Ammon's horn (tissue), 1 donor: ENCODE measurements at regions not wholly inside any gene's neighbourhood (a gene's known extent, or its start where the extent isn't known, plus 50 kb on each side); places are given as distances from the start of the nearest gene placed in this dataset.

ENCODE experiments used
- DNase-seq: peaks from one replicate; pipeline ENCODE4 v3.0.0-alpha.2; 2016; ENCODE audit warnings: low spot score

DNA sequence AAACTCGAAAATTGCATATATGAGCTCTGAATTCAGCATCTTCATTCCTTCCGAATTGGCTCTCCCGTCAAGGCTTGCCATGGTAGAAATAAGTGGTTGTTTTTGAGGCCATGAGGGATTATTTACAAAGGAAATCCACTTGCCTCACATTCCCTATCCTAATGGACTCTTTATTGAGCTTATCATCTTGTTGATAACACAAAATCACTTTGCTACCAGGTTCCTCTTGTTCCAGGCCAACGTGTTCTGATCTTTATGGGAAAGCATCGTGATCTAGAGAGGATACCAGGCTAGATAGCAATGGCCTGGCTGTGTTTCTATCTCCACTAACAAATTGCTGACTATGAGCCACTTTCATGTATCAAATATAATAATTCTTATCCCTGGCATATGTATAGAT lies 811.7 kb downstream of the TLR4 start:
- DNase-seq = no peak

GRCh38 chr9:118521261-118521660 lies 817.1 kb downstream of the TLR4 start:
- DNase-seq = no peak

GRCh38 chr9:118522093-118523028 lies 818.2 kb downstream of the TLR4 start:
- DNase-seq = peak; percentile 50

DNA sequence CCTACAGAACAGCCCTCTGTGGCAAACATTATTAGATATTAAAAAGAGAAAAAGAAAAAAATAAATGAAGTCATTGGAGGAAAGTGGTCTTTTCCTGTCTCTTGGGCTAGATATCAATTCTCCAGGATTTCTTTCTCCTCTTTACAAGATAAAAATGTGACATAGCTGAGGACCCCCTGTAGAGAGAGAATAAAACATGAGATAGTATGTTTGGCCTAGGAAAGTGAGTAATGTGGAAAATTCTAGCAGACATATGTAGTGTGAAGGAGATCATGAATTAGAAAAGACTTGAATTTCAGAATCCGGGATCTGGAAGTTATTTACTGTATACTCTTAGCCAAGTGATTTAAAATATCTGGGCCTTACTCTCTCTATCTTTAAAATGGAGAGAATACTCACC lies 823.1 kb downstream of the TLR4 start:
- no peak for DNase-seq

- DNase-seq = no peak
These were observed 825.0 kb downstream of the TLR4 start for GRCh38 chr9:118529210-118529609.

DNA sequence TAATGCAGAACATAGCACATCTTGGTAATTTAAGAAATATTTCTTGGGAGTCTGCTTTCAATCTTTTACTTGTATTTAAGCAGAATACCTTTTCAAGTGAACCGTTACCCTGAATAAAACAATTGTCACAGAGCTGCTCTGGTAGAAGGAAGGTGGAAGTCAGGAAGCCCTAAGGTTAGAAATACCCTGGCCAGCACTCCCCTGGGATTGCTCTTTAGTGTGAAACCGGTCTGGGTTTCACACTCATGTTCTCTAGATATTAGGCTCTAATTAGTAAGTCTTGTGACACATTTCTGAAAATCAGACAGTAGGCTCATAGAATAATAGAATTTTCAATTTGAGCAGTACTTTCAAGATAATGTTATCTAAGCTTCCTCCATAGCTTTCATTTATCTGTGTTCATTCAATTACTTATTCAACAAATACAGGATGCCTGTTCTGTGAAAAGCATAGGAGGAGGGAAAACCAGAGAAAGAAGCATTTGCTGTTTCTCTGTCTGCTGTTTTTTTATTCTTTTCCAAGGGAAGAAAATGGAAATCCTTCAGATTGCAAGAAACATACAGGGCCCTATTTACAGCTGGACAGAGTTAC lies 825.5 kb downstream of the TLR4 start:
- no peak for DNase-seq

DNA sequence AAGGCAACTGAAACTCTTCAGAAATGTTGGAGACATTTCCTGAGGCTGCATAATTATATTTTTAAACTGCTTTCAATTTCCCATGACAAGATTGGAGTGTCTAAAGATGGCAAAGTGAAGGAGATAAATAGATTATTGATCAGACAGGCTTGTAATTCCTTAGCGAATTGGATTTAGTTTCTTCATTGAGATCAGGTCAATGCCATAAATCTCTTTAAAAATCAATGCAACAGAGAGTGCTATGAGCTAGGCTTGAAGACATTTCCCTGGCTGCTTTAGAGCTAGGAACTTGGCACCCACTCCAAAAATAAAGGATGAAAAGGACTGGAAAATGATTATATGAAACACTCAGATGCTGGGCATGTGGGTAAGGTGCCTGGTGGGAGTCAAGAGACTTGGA lies 828.4 kb downstream of the TLR4 start:
- DNase-seq = no peak

- DNase-seq = no peak
These were observed 828.9 kb downstream of the TLR4 start for GRCh38 chr9:118533101-118533500.

GRCh38 chr9:118533850-118534249 lies 829.6 kb downstream of the TLR4 start:
- no peak for DNase-seq

- no peak for DNase-seq
These were observed 832.0 kb downstream of the TLR4 start for GRCh38 chr9:118536153-118536552.

GRCh38 chr9:118538959-118539358 lies 830.3 kb downstream of the BRINP1 start:
- DNase-seq = no peak

DNA sequence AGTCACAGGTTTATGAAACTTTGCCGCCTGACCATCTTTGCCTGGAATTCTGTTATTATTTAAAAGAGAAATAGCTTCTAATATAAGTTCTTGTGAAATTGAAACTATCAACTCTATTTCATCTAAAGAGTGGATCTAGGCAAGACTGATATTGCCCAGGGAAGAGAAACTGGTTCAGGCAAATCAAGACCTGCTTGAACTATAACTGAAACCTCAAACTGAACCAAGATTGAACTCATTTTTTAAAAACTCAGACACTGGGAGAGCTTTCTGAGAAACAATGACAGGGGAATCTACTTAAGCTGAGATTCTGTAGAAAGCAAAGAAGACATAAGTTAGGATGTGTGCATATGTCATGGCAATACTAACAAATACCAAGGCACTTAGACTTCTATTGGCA lies 815.8 kb downstream of the BRINP1 start:
- no peak for DNase-seq

DNA sequence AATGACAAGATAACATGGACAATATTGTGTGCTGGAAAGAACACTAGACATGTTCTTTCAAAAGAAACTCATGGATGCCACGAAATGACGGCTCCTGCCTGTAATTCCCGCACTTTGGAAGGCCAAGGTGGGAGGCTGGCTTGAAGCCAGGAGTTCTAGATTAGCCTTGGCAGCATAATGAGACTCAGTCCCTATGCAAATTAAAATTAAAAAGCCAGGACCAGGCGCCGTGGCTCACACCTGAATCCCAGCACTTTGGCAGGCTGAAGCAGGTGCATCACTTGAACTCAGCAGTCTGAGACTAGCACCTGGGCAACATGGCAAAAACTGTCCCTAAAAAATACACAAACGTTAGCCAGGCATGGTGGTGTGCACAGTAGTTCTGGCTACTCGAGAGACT lies 814.2 kb downstream of the BRINP1 start:
- no peak for DNase-seq

GRCh38 chr9:118558026-118558425 lies 811.2 kb downstream of the BRINP1 start:
- DNase-seq = no peak

GRCh38 chr9:118558891-118559290 lies 810.3 kb downstream of the BRINP1 start:
- DNase-seq = no peak

GRCh38 chr9:118561051-118561450 lies 808.2 kb downstream of the BRINP1 start:
- DNase-seq = no peak

- no peak for DNase-seq
These were observed 805.6 kb downstream of the BRINP1 start for GRCh38 chr9:118563677-118564076.

GRCh38 chr9:118567861-118568260 lies 801.4 kb downstream of the BRINP1 start:
- DNase-seq = no peak

GRCh38 chr9:118568704-118569103 lies 800.5 kb downstream of the BRINP1 start:
- DNase-seq = no peak

- DNase-seq = no peak
These were observed 800.1 kb downstream of the BRINP1 start for GRCh38 chr9:118569148-118569547.

GRCh38 chr9:118570066-118570465 lies 799.2 kb downstream of the BRINP1 start:
- no peak for DNase-seq

GRCh38 chr9:118575341-118576070 lies 793.7 kb downstream of the BRINP1 start:
- no peak for DNase-seq

GRCh38 chr9:118577121-118577520 lies 792.1 kb downstream of the BRINP1 start:
- no peak for DNase-seq
